Left colon (tissue), 2 donors: ENCODE measurements at regions not wholly inside any gene's neighbourhood (a gene's known extent, or its start where the extent isn't known, plus 50 kb on each side); places are given as distances from the start of the nearest gene placed in this dataset.
A peak's percentile ranks its signal among the peaks of the same experiment; 100 is the strongest.
"Not testable (repeated sequence)": the region's sequence is repeated elsewhere in the genome, so short reads cannot be mapped to it uniquely, and the experiment has no call there.

Experiments
- ATAC-seq: fragments of 200-7000 bp; cut with Tn5 transposase; one replicate; pipeline ENCODE4 v1.9.1; 2020; ENCODE audit warnings: mild to moderate bottlenecking, moderate library complexity
- DNase-seq, 2 donors: peaks; one replicate each; pipeline ENCODE4 v3.0.0-alpha.2; 2020
- intact Hi-C, 2 donors: fragments of 100-400 bp; cut with DNase I in 1 of 2; cut with micrococcal nuclease in 1 of 2; formaldehyde crosslinking; loops; one replicate each; pipeline versions ENCODE4 v1.11.2 to v1.14.0; 2022; cut with DNase I, micrococcal nuclease
- microRNA-seq, 2 donors: library from miRNA; unstranded; fragments of <30 nt; microRNA quantifications; one replicate each; pipeline versions ENCODE4 v1.1.0 to v1.2.0, GENCODE V29; 2020
- donor health status: DM: no; HTN: no; CAD: no.
- donor health status: DM: yes; HTN: yes; CAD: no.

GRCh38 chr1:148248798-148249197, 96.7 kb upstream of the NBPF11 start:
- DNase-seq, intact Hi-C loops, ATAC-seq: not testable (repeated sequence)

- ATAC-seq, result peak; percentile 65
- intact Hi-C loops, DNase-seq: not testable (repeated sequence)
These were observed 94.3 kb upstream of the NBPF11 start for GRCh38 chr1:148246258-148246861.

- intact Hi-C loops, DNase-seq, ATAC-seq: not testable (repeated sequence)
These were observed 93.8 kb upstream of the NBPF11 start for GRCh38 chr1:148245843-148246242.

- intact Hi-C loops, ATAC-seq, DNase-seq: not testable (repeated sequence)
These were observed 93.4 kb upstream of the NBPF11 start for GRCh38 chr1:148245443-148245842.

- intact Hi-C loops, result not testable (repeated sequence)
These were observed 81.2 kb upstream of the NBPF11 start for GRCh38 chr1:148233250-148233649.

GRCh38 chr1:148228846-148229245, 76.8 kb upstream of the NBPF11 start:
- ATAC-seq, intact Hi-C loops, DNase-seq: not testable (repeated sequence)

More at GRCh38 chr1:148233250-148233649, 81.2 kb upstream of the NBPF11 start:
- ATAC-seq, DNase-seq: not testable (repeated sequence)

GRCh38 chr1:148222399-148223159, 70.5 kb upstream of the NBPF11 start:
- intact Hi-C loops, DNase-seq: not testable (repeated sequence)
- ATAC-seq, result peak; percentile 34

GRCh38 chr1:148221593-148221992, 69.5 kb upstream of the NBPF11 start:
- DNase-seq, intact Hi-C loops: not testable (repeated sequence)
- peak; percentile 97 for ATAC-seq

GRCh38 chr1:148219229-148219628, 67.1 kb upstream of the NBPF11 start:
- intact Hi-C loops, DNase-seq, ATAC-seq: not testable (repeated sequence)

GRCh38 chr1:148211191-148211590, 59.1 kb upstream of the NBPF11 start:
- ATAC-seq, DNase-seq, intact Hi-C loops: not testable (repeated sequence)

GRCh38 chr1:148210624-148211023, 58.5 kb upstream of the NBPF11 start:
- intact Hi-C loops, ATAC-seq, DNase-seq: not testable (repeated sequence)

GRCh38 chr1:148210166-148210565, 58.1 kb upstream of the NBPF11 start:
- intact Hi-C loops, ATAC-seq, DNase-seq: not testable (repeated sequence)

GRCh38 chr1:148202013-148202412, 49.9 kb upstream of the NBPF11 start:
- DNase-seq, ATAC-seq, intact Hi-C loops: not testable (repeated sequence)

Small RNA genes lying in the stretch of these regions (microRNA-seq; reads per million reads assigned to microRNA genes)
- gene MIR5087, result 0 reads per million in 2 donors
- gene MIR6077, result 0 reads per million in 2 donors
